ENCODE measurements at regions not wholly inside any gene's neighbourhood (a gene's known extent, or its start where the extent isn't known, plus 50 kb on each side); places are given as distances from the start of the nearest gene placed in this dataset.

DNA sequence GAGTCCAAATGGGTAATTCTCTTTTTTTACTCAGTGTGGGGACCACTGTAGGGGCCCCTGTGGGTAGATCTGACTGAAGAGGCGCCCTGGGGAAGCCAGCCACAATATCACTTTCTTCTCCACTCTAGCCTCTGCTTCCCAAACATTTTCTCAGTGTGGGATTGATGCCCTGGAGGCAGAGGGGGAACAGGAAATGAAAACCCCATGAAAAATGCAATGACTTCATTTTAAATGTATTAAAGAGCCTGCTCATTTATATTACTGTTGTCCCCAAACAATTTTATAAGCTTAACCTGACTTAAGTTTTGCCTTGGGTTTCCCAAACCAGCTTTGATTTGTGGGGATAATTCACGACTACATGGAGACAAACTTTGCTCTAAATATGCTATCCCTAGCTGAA is 181.9 kb downstream of the C1orf94 start:
- TF ChIP-seq, protein P1, sequence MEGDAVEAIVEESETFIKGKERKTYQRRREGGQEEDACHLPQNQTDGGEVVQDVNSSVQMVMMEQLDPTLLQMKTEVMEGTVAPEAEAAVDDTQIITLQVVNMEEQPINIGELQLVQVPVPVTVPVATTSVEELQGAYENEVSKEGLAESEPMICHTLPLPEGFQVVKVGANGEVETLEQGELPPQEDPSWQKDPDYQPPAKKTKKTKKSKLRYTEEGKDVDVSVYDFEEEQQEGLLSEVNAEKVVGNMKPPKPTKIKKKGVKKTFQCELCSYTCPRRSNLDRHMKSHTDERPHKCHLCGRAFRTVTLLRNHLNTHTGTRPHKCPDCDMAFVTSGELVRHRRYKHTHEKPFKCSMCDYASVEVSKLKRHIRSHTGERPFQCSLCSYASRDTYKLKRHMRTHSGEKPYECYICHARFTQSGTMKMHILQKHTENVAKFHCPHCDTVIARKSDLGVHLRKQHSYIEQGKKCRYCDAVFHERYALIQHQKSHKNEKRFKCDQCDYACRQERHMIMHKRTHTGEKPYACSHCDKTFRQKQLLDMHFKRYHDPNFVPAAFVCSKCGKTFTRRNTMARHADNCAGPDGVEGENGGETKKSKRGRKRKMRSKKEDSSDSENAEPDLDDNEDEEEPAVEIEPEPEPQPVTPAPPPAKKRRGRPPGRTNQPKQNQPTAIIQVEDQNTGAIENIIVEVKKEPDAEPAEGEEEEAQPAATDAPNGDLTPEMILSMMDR (IDR thresholded peaks at IDR 0.05; ENCODE audit: insufficient read depth, low read length, poor library complexity, severe bottlenecking): no peak
- no peak for TF ChIP-seq EZH2phosphoT487 (conservative IDR thresholded peaks at IDR 0.05; ENCODE audit: low read length)

Measured in SU-DHL-6 (cell line).